Keratinocyte (primary cell): ENCODE measurements at regions not wholly inside any gene's neighbourhood (a gene's known extent, or its start where the extent isn't known, plus 50 kb on each side); places are given as distances from the start of the nearest gene placed in this dataset.

Experiments
- EZH2 ChIP-seq: IDR thresholded peaks from one replicate; pipeline ENCODE4 v1.6.1; 2012; ENCODE audit warnings: inconsistent platforms, mild to moderate bottlenecking, low read length, moderate library complexity
- TF ChIP-seq, protein P1 (sequence below), 3 experiments: IDR thresholded peaks in 1 of 3; conservative IDR thresholded peaks in 1 of 3; optimal IDR thresholded peaks in 1 of 3; 2 replicates in 2 of 3; 3 replicates in 1 of 3; pipeline versions ENCODE3 to v1.5.1; 2011; ENCODE audit warnings: low read length in 3 of 3, mild to moderate bottlenecking in 3 of 3, moderate library complexity in 2 of 3, control low read depth in 1 of 3, inconsistent platforms in 1 of 3; ENCODE audit not compliant: insufficient read depth in 2 of 3; ENCODE audit errors: extremely low read depth in 1 of 3

DNA sequence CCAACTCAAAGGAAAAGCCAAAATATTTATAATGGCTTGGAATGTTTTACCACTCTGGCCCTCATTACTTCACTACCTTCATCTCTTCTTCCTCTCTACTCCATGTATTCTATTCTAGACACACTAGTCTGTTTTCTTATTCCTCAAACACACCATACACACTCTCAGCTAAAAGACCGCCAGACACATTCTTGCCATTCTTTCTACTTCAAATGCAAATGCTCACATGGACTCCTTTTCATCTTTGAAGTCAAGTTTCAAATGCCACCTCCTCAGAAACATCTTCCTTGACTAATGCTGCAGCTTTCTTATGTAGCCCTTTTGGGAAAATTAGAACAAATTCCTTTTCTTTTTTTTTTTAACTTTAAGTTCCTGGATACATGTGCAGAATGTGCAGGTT lies 412.9 kb upstream of the FMR1 start:
- TF ChIP-seq, protein P1, sequence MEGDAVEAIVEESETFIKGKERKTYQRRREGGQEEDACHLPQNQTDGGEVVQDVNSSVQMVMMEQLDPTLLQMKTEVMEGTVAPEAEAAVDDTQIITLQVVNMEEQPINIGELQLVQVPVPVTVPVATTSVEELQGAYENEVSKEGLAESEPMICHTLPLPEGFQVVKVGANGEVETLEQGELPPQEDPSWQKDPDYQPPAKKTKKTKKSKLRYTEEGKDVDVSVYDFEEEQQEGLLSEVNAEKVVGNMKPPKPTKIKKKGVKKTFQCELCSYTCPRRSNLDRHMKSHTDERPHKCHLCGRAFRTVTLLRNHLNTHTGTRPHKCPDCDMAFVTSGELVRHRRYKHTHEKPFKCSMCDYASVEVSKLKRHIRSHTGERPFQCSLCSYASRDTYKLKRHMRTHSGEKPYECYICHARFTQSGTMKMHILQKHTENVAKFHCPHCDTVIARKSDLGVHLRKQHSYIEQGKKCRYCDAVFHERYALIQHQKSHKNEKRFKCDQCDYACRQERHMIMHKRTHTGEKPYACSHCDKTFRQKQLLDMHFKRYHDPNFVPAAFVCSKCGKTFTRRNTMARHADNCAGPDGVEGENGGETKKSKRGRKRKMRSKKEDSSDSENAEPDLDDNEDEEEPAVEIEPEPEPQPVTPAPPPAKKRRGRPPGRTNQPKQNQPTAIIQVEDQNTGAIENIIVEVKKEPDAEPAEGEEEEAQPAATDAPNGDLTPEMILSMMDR (optimal IDR thresholded peaks at IDR 0.05 in 1 of 3, IDR thresholded peaks at IDR 0.05 in 1 of 3, conservative IDR thresholded peaks at IDR 0.05 in 1 of 3; ENCODE audit: extremely low read depth in 1 of 3, insufficient read depth in 2 of 3, low read length in 3 of 3): no peak
- TF ChIP-seq EZH2: no peak
